ENCODE measurements at regions not wholly inside any gene's neighbourhood (a gene's known extent, or its start where the extent isn't known, plus 50 kb on each side); places are given as distances from the start of the nearest gene placed in this dataset.

GRCh38 chr10:10130686-10131085 lies 887.0 kb upstream of the CELF2 start:
- Histone ChIP-seq H3K9me3 (ENCODE audit: control insufficient read depth in 2 of 3, insufficient read depth in 1 of 3, low read length in 3 of 3) (no peaks in the 10 kb centered on the region), H3K9ac (ENCODE audit: low read length in 3 of 3) (no peak overlapping the region), H3K4me1 (ENCODE audit: control insufficient read depth in 2 of 3, insufficient read depth in 2 of 3, low read depth in 1 of 3, low read length in 3 of 3) (no peaks in the 10 kb centered on the region), H3K27me3 (ENCODE audit: control insufficient read depth, insufficient read depth, low read length) (no peaks in the 10 kb centered on the region), H3K27ac (ENCODE audit: low read depth in 2 of 2, low read length in 2 of 2) (no peak overlapping the region), H3K36me3 (ENCODE audit: control insufficient read depth in 2 of 3, insufficient read depth in 3 of 3, low read length in 3 of 3) (no peaks in the 10 kb centered on the region), H3K4me3 (ENCODE audit: low read length in 3 of 3) (no peak overlapping the region)
- TF ChIP-seq, protein P1, sequence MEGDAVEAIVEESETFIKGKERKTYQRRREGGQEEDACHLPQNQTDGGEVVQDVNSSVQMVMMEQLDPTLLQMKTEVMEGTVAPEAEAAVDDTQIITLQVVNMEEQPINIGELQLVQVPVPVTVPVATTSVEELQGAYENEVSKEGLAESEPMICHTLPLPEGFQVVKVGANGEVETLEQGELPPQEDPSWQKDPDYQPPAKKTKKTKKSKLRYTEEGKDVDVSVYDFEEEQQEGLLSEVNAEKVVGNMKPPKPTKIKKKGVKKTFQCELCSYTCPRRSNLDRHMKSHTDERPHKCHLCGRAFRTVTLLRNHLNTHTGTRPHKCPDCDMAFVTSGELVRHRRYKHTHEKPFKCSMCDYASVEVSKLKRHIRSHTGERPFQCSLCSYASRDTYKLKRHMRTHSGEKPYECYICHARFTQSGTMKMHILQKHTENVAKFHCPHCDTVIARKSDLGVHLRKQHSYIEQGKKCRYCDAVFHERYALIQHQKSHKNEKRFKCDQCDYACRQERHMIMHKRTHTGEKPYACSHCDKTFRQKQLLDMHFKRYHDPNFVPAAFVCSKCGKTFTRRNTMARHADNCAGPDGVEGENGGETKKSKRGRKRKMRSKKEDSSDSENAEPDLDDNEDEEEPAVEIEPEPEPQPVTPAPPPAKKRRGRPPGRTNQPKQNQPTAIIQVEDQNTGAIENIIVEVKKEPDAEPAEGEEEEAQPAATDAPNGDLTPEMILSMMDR (IDR thresholded peaks at IDR 0.05; ENCODE audit: borderline replicate concordance, extremely low read depth, insufficient read depth): no peak
- DNase-seq (peak in 2 of 5 donors; percentile 26 to 41), FAIRE-seq (no peak)
- intact Hi-C loops (cut with DNase I): no loop called here

- TF ChIP-seq, protein P1 (IDR thresholded peaks at IDR 0.05; ENCODE audit: borderline replicate concordance, extremely low read depth, insufficient read depth): no peak
Observed at GRCh38 chr10:10132009-10132408, 885.7 kb upstream of the CELF2 start.

DNA sequence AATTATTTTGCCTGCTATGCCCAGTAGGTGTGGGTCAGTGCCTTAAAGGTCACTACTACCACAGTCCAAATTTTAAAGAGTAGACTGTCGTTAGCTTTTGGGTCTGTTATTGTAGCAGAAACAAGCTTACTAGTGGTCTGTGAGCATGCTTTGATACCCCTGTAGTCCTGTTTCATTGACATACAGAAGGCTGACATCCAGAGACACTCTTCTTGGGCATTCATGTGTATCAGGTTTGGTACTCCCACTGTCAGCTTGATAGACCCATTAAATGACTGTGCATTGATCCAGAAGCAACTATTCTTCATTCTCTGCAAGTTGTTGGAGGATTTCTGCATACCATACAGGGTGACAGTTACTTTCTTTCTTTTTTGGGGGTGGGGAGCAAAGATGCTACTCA lies 884.4 kb upstream of the CELF2 start:
- H3K36me3 ChIP-seq (ENCODE audit: control insufficient read depth in 2 of 3, insufficient read depth in 3 of 3, low read length in 3 of 3): no peaks in the 10 kb centered on the region
- no peak overlapping the region for H3K27ac ChIP-seq (ENCODE audit: low read depth in 2 of 2, low read length in 2 of 2)
- intact Hi-C loops (cut with DNase I): no loop called here
- FAIRE-seq: no peak
- H3K27me3 ChIP-seq (ENCODE audit: control insufficient read depth, insufficient read depth, low read length): no peaks in the 10 kb centered on the region
- H3K4me3 ChIP-seq (ENCODE audit: low read length in 3 of 3): no peak overlapping the region
- no peak overlapping the region for H3K9ac ChIP-seq (ENCODE audit: low read length in 3 of 3)
- TF ChIP-seq, protein P1 (IDR thresholded peaks at IDR 0.05; ENCODE audit: borderline replicate concordance, extremely low read depth, insufficient read depth): no peak
- peak in 3 of 5 donors; percentile 11 to 52 (median 49) for DNase-seq
- H3K4me1 ChIP-seq (ENCODE audit: control insufficient read depth in 2 of 3, insufficient read depth in 2 of 3, low read depth in 1 of 3, low read length in 3 of 3): no peaks in the 10 kb centered on the region
- H3K9me3 ChIP-seq (ENCODE audit: control insufficient read depth in 2 of 3, insufficient read depth in 1 of 3, low read length in 3 of 3): no peaks in the 10 kb centered on the region

More at GRCh38 chr10:10132009-10132408, 885.7 kb upstream of the CELF2 start:
- Histone ChIP-seq H3K36me3 (ENCODE audit: control insufficient read depth in 2 of 3, insufficient read depth in 3 of 3, low read length in 3 of 3) (no peaks in the 10 kb centered on the region), H3K27ac (ENCODE audit: low read depth in 2 of 2, low read length in 2 of 2) (no peak overlapping the region), H3K4me1 (ENCODE audit: control insufficient read depth in 2 of 3, insufficient read depth in 2 of 3, low read depth in 1 of 3, low read length in 3 of 3) (no peaks in the 10 kb centered on the region), H3K4me3 (ENCODE audit: low read length in 3 of 3) (no peak overlapping the region), H3K27me3 (ENCODE audit: control insufficient read depth, insufficient read depth, low read length) (no peaks in the 10 kb centered on the region), H3K9me3 (ENCODE audit: control insufficient read depth in 2 of 3, insufficient read depth in 1 of 3, low read length in 3 of 3) (no peaks in the 10 kb centered on the region), H3K9ac (ENCODE audit: low read length in 3 of 3) (no peak overlapping the region)
- DNase-seq: peak in 1 of 5 donors; percentile 9
- intact Hi-C loops (cut with DNase I): no loop called here
- FAIRE-seq: no peak

GRCh38 chr10:10138685-10139084 lies 879.0 kb upstream of the CELF2 start:
- H3K9ac ChIP-seq (ENCODE audit: low read length in 3 of 3): no peak overlapping the region
- H3K4me1 ChIP-seq (ENCODE audit: control insufficient read depth in 2 of 3, insufficient read depth in 2 of 3, low read depth in 1 of 3, low read length in 3 of 3): no peaks in the 10 kb centered on the region
- no peaks in the 10 kb centered on the region for H3K36me3 ChIP-seq (ENCODE audit: control insufficient read depth in 2 of 3, insufficient read depth in 3 of 3, low read length in 3 of 3)
- H3K9me3 ChIP-seq (ENCODE audit: control insufficient read depth in 2 of 3, insufficient read depth in 1 of 3, low read length in 3 of 3): no peaks in the 10 kb centered on the region
- FAIRE-seq: no peak
- no peak overlapping the region for H3K4me3 ChIP-seq (ENCODE audit: low read length in 3 of 3)
- intact Hi-C loops (cut with DNase I): no loop called here
- TF ChIP-seq, protein P1 (IDR thresholded peaks at IDR 0.05; ENCODE audit: borderline replicate concordance, extremely low read depth, insufficient read depth): no peak
- no peaks in the 10 kb centered on the region for H3K27me3 ChIP-seq (ENCODE audit: control insufficient read depth, insufficient read depth, low read length)
- no peak overlapping the region for H3K27ac ChIP-seq (ENCODE audit: low read depth in 2 of 2, low read length in 2 of 2)
- DNase-seq: no peak

Data from kidney (tissue), 13 donors.